ENCODE measurements at regions not wholly inside any gene's neighbourhood (a gene's known extent, or its start where the extent isn't known, plus 50 kb on each side); places are given as distances from the start of the nearest gene placed in this dataset.

DNA sequence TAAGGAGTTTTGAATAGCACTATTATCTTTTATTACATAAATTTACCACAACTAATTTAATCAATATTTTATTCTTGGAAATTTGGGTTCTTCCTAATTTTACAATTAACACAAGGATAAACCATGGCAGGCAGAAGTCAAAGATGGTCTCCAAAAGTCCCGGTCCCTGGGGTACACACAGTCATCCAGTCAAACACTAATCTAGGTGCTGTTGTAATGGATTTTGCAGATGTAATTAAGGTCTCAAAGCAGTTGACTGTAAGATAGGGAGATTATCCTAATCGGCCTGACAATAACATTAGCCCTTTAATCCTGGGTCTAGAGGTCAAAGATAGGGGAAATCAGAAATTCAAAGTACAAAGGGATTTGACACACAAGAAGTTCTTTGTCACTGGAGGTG lies 57.5 kb upstream of the HTR1A start:
- DNase-seq: no peak
- no peaks in the 10 kb centered on the region for H3K9me3 Mint-ChIP-seq (ENCODE audit: unreplicated experiment)
- H3K4me3 Mint-ChIP-seq (ENCODE audit: unreplicated experiment): no peak overlapping the region
- no peaks in the 10 kb centered on the region for H3K4me1 Mint-ChIP-seq (ENCODE audit: low read depth, unreplicated experiment)
- H3K27me3 Mint-ChIP-seq (ENCODE audit: unreplicated experiment): no peaks in the 10 kb centered on the region
- no peaks in the 10 kb centered on the region for H3K36me3 Mint-ChIP-seq (ENCODE audit: unreplicated experiment)
- no peak for TF ChIP-seq CTCF (IDR thresholded peaks at IDR 0.05; ENCODE audit: partially characterized antibody, unreplicated experiment)
- no peak overlapping the region for H3K27ac Mint-ChIP-seq (ENCODE audit: unreplicated experiment)

DNA sequence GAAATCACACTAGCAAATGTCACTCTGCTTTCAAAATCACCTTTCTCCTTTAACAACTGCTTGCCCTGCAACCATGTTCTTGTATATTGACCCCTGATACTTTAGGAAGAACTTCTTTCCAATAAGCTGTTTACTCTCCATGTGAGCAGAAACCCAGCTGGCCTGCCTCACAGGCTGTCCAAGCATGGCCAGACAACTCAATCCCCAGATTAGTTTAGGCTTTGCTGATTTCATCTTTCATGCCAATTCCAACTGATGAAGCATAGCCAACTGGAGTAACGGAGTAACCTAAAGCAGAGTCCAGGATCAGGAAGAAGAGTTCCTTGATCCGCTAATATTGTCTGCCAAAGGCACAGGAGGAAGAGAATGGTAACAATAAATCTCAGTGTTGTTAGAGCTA lies 56.7 kb upstream of the HTR1A start:
- Mint-ChIP-seq H3K36me3 (ENCODE audit: unreplicated experiment) (no peaks in the 10 kb centered on the region), H3K27me3 (ENCODE audit: unreplicated experiment) (no peaks in the 10 kb centered on the region)

DNA sequence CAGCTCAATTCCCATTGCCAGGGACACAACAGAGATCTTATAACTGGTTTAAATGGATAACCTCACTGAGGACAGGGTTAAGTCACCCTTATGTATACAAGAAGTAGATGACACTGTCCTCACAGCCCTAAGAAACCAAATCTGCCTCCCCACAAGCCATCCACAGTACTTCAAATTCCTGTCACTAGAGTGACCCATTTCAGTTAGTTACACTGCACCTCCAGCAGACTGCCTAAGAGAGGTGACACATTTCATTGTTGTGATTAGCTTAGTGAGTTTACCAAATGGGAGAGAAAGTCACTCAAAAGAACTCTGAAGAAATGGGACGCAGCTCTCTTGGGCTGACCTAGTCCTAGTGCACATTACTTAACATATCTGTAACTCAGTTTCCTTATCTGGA lies 53.6 kb upstream of the HTR1A start:
- no peak for TF ChIP-seq CTCF (IDR thresholded peaks at IDR 0.05; ENCODE audit: partially characterized antibody, unreplicated experiment)
- Mint-ChIP-seq H3K27ac (ENCODE audit: unreplicated experiment) (no peak overlapping the region), H3K4me3 (ENCODE audit: unreplicated experiment) (no peak overlapping the region), H3K27me3 (ENCODE audit: unreplicated experiment) (no peaks in the 10 kb centered on the region), H3K9me3 (ENCODE audit: unreplicated experiment) (no peaks in the 10 kb centered on the region), H3K4me1 (ENCODE audit: low read depth, unreplicated experiment) (no peaks in the 10 kb centered on the region), H3K36me3 (ENCODE audit: unreplicated experiment) (no peaks in the 10 kb centered on the region)
- DNase-seq: no peak

More for the DNA sequence above, 56.7 kb upstream of the HTR1A start:
- DNase-seq: no peak
- Mint-ChIP-seq H3K4me3 (ENCODE audit: unreplicated experiment) (no peak overlapping the region), H3K4me1 (ENCODE audit: low read depth, unreplicated experiment) (no peaks in the 10 kb centered on the region), H3K27ac (ENCODE audit: unreplicated experiment) (no peak overlapping the region), H3K9me3 (ENCODE audit: unreplicated experiment) (no peaks in the 10 kb centered on the region)
- TF ChIP-seq CTCF (IDR thresholded peaks at IDR 0.05; ENCODE audit: partially characterized antibody, unreplicated experiment): no peak

All from glutamatergic neuron (in vitro differentiated cells).